HepG2 (cell line): ENCODE measurements at regions not wholly inside any gene's neighbourhood (a gene's known extent, or its start where the extent isn't known, plus 50 kb on each side); places are given as distances from the start of the nearest gene placed in this dataset.
A peak's percentile ranks its signal among the peaks of the same experiment; 100 is the strongest.

Experiments used
- ELF3 ChIP-seq: IDR thresholded peaks from 2 replicates; pipeline ENCODE4 v1.6.1; 2016; ENCODE audit warnings: missing genetic modification reagents, missing compliant biosample characterization
- EP300 ChIP-seq, 3 experiments: sonication (generic) in 1 of 3; formaldehyde crosslinking in 1 of 3; IDR thresholded peaks; 2 replicates each; pipeline versions ENCODE4 v1.5.1 to v1.6.1; 2011 to 2020; ENCODE audit warnings: low read depth in 2 of 3, low read length in 2 of 3, borderline replicate concordance in 1 of 3, improper control_type of control experiment in 1 of 3, mild to moderate bottlenecking in 1 of 3, missing genetic modification reagents in 1 of 3, moderate library complexity in 1 of 3
- ETV5 ChIP-seq: IDR thresholded peaks from 2 replicates; pipeline ENCODE4 v1.6.1; 2018; ENCODE audit warnings: missing biosample characterization, missing genetic modification reagents, inconsistent platforms, borderline replicate concordance
- FOXP1 ChIP-seq, 2 experiments: fragments of 450-650 bp in 1 of 2; IDR thresholded peaks; 2 replicates each; pipeline ENCODE4 v1.6.1; 2017 to 2018; ENCODE audit warnings: antibody characterized with exemption in 1 of 2
- NR2F1 ChIP-seq, 2 experiments: fragments of 450-650 bp in 1 of 2; formaldehyde crosslinking in 1 of 2; IDR thresholded peaks; 2 replicates each; pipeline versions ENCODE4 v1.5.0 to v1.6.1; 2016 to 2020; ENCODE audit warnings: mild to moderate bottlenecking in 1 of 2, missing compliant biosample characterization in 1 of 2, missing genetic modification reagents in 1 of 2, moderate library complexity in 1 of 2
- SAP130 ChIP-seq: IDR thresholded peaks from 2 replicates; pipeline ENCODE4 v1.6.1; 2016; ENCODE audit warnings: low read depth
- SKI ChIP-seq: fragments of 450-650 bp; IDR thresholded peaks from one replicate; pipeline ENCODE4 v1.6.1; 2018; ENCODE audit warnings: mild to moderate bottlenecking; ENCODE audit not compliant: partially characterized antibody
- TCF7 ChIP-seq: sonication (generic); IDR thresholded peaks from 2 replicates; pipeline ENCODE4 v1.6.1; 2016; ENCODE audit warnings: antibody characterized with exemption, low read depth
- TEAD3 ChIP-seq: optimal IDR thresholded peaks from 2 replicates; pipeline ENCODE3; 2016; ENCODE audit warnings: borderline replicate concordance
- TF ChIP-seq, protein P1 (sequence below): sonication (generic); formaldehyde crosslinking; conservative IDR thresholded peaks from 2 replicates; pipeline ENCODE4 v1.4.0; 2020; ENCODE audit warnings: mild to moderate bottlenecking, missing genetic modification reagents, moderate library complexity

DNA sequence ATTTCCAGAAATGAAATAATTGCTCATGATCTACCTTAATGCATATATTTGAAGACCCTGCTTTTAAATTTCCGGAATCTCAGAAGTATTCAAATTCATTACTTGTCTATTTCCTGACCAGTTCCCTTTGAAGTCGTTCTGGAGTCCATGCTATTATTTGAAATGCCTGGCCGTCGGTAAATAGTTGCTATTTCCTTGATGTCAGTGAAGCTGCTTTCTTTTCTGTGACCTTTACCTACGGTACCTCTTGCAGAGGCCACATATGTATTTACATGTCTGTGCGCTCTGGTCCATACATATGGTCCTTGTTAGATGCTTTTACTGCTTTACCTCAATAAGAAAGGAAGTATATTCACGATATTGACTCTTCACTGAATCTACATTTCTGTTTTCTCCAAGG lies 199.7 kb downstream of the PAPSS1 start (continued):
- TF ChIP-seq, protein P1, sequence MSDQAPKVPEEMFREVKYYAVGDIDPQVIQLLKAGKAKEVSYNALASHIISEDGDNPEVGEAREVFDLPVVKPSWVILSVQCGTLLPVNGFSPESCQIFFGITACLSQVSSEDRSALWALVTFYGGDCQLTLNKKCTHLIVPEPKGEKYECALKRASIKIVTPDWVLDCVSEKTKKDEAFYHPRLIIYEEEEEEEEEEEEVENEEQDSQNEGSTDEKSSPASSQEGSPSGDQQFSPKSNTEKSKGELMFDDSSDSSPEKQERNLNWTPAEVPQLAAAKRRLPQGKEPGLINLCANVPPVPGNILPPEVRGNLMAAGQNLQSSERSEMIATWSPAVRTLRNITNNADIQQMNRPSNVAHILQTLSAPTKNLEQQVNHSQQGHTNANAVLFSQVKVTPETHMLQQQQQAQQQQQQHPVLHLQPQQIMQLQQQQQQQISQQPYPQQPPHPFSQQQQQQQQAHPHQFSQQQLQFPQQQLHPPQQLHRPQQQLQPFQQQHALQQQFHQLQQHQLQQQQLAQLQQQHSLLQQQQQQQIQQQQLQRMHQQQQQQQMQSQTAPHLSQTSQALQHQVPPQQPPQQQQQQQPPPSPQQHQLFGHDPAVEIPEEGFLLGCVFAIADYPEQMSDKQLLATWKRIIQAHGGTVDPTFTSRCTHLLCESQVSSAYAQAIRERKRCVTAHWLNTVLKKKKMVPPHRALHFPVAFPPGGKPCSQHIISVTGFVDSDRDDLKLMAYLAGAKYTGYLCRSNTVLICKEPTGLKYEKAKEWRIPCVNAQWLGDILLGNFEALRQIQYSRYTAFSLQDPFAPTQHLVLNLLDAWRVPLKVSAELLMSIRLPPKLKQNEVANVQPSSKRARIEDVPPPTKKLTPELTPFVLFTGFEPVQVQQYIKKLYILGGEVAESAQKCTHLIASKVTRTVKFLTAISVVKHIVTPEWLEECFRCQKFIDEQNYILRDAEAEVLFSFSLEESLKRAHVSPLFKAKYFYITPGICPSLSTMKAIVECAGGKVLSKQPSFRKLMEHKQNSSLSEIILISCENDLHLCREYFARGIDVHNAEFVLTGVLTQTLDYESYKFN (CRISPR knock-in tag) = peak; percentile 52
- peak in 1 of 2 experiments; percentile 16; a peak in 1 of 4 replicates for TF ChIP-seq EP300 (IDR thresholded peaks at IDR 0.05; ENCODE audit: low read depth in 2 of 2, low read length in 2 of 2)
- no peak for TF ChIP-seq EP300 (CRISPR knock-in tag; IDR thresholded peaks at IDR 0.05; ENCODE audit: borderline replicate concordance)
- TF ChIP-seq FOXP1 (IDR thresholded peaks at IDR 0.05) = no peak
- 0 out of 2 replicates have a peak, but pooled peaks have one; percentile 18 for TF ChIP-seq FOXP1 (CRISPR knock-in tag; IDR thresholded peaks at IDR 0.05)
- TF ChIP-seq ETV5 (CRISPR knock-in tag) = peak; percentile 28; the same call in 1 of the 2 replicates
- peak; percentile 68 for TF ChIP-seq ELF3
- TF ChIP-seq TEAD3 = peak; percentile 27
- TF ChIP-seq SAP130 (CRISPR knock-in tag) = 0 out of 2 replicates have a peak, but pooled peaks have one; percentile 21
- peak; percentile 28 for TF ChIP-seq SKI
- TF ChIP-seq TCF7 = peak; percentile 78
- TF ChIP-seq NR2F1 (CRISPR knock-in tag; IDR thresholded peaks at IDR 0.05) = peak in 1 of 2 experiments; percentile 47; a peak in 2 of 4 replicates
- TF ChIP-seq, all 625 proteins: peak for 18
